ENCODE measurements at regions not wholly inside any gene's neighbourhood (a gene's known extent, or its start where the extent isn't known, plus 50 kb on each side); places are given as distances from the start of the nearest gene placed in this dataset.

GRCh38 chr18:43634994-43635393, 357.7 kb upstream of the SYT4 start:
- H3K27ac Mint-ChIP-seq = no peak overlapping the region
- H3K36me3 Mint-ChIP-seq = no peaks in the 10 kb centered on the region
- peaks cover 8% of the 10 kb centered on the region for H3K9me3 Mint-ChIP-seq
- H3K4me3 Mint-ChIP-seq = no peak overlapping the region
- no peaks in the 10 kb centered on the region for H3K27me3 Mint-ChIP-seq
- H3K4me1 Mint-ChIP-seq = no peaks in the 10 kb centered on the region

- H3K4me3 Mint-ChIP-seq = no peak overlapping the region
- no peaks in the 10 kb centered on the region for H3K27me3 Mint-ChIP-seq
- no peaks in the 10 kb centered on the region for H3K4me1 Mint-ChIP-seq
- H3K27ac Mint-ChIP-seq = no peak overlapping the region
- H3K36me3 Mint-ChIP-seq = no peaks in the 10 kb centered on the region
- peaks cover 8% of the 10 kb centered on the region for H3K9me3 Mint-ChIP-seq
These were observed 358.1 kb upstream of the SYT4 start for GRCh38 chr18:43635397-43635796.

GRCh38 chr18:43642727-43643330, 365.5 kb upstream of the SYT4 start:
- H3K4me3 Mint-ChIP-seq = no peak overlapping the region
- peaks cover 16% of the 10 kb centered on the region for H3K9me3 Mint-ChIP-seq
- no peak overlapping the region for H3K27ac Mint-ChIP-seq
- no peaks in the 10 kb centered on the region for H3K36me3 Mint-ChIP-seq
- H3K4me1 Mint-ChIP-seq = no peaks in the 10 kb centered on the region
- H3K27me3 Mint-ChIP-seq = no peaks in the 10 kb centered on the region

GRCh38 chr18:43648002-43648401, 370.7 kb upstream of the SYT4 start:
- Mint-ChIP-seq H3K4me3 (no peak overlapping the region), H3K36me3 (no peaks in the 10 kb centered on the region), H3K27ac (no peak overlapping the region), H3K4me1 (no peaks in the 10 kb centered on the region), H3K27me3 (no peaks in the 10 kb centered on the region), H3K9me3 (peaks cover 7% of the 10 kb centered on the region)

GRCh38 chr18:43649649-43650357, 372.5 kb upstream of the SYT4 start:
- Mint-ChIP-seq H3K36me3 (no peaks in the 10 kb centered on the region), H3K9me3 (peaks cover 12% of the 10 kb centered on the region)

GRCh38 chr18:43650426-43650825, 373.1 kb upstream of the SYT4 start:
- H3K27me3 Mint-ChIP-seq = no peaks in the 10 kb centered on the region
- no peaks in the 10 kb centered on the region for H3K4me1 Mint-ChIP-seq
- H3K36me3 Mint-ChIP-seq = no peaks in the 10 kb centered on the region
- H3K27ac Mint-ChIP-seq = no peak overlapping the region
- peaks cover 12% of the 10 kb centered on the region for H3K9me3 Mint-ChIP-seq
- no peak overlapping the region for H3K4me3 Mint-ChIP-seq

More at GRCh38 chr18:43649649-43650357, 372.5 kb upstream of the SYT4 start:
- no peak overlapping the region for H3K4me3 Mint-ChIP-seq
- no peak overlapping the region for H3K27ac Mint-ChIP-seq
- no peaks in the 10 kb centered on the region for H3K27me3 Mint-ChIP-seq
- H3K4me1 Mint-ChIP-seq = no peaks in the 10 kb centered on the region

- no peaks in the 10 kb centered on the region for H3K36me3 Mint-ChIP-seq
These were observed 373.8 kb upstream of the SYT4 start for GRCh38 chr18:43651057-43651456.

GRCh38 chr18:43656547-43656946, 379.3 kb upstream of the SYT4 start:
- Mint-ChIP-seq H3K27ac (no peak overlapping the region), H3K36me3 (no peaks in the 10 kb centered on the region), H3K9me3 (peaks cover 6% of the 10 kb centered on the region), H3K27me3 (no peaks in the 10 kb centered on the region), H3K4me3 (no peak overlapping the region), H3K4me1 (no peaks in the 10 kb centered on the region)

More at GRCh38 chr18:43651057-43651456, 373.8 kb upstream of the SYT4 start:
- no peak overlapping the region for H3K4me3 Mint-ChIP-seq
- H3K4me1 Mint-ChIP-seq = no peaks in the 10 kb centered on the region
- H3K27ac Mint-ChIP-seq = no peak overlapping the region
- H3K9me3 Mint-ChIP-seq = peaks cover 12% of the 10 kb centered on the region
- H3K27me3 Mint-ChIP-seq = no peaks in the 10 kb centered on the region

- Mint-ChIP-seq H3K27ac (no peak overlapping the region), H3K9me3 (no peaks in the 10 kb centered on the region), H3K4me3 (no peak overlapping the region), H3K4me1 (no peaks in the 10 kb centered on the region), H3K36me3 (no peaks in the 10 kb centered on the region), H3K27me3 (no peaks in the 10 kb centered on the region)
These were observed 384.3 kb upstream of the SYT4 start for GRCh38 chr18:43661570-43661969.

- H3K4me3 Mint-ChIP-seq = no peak overlapping the region
- no peaks in the 10 kb centered on the region for H3K9me3 Mint-ChIP-seq
- H3K27ac Mint-ChIP-seq = no peak overlapping the region
- H3K36me3 Mint-ChIP-seq = no peaks in the 10 kb centered on the region
- no peaks in the 10 kb centered on the region for H3K27me3 Mint-ChIP-seq
- no peaks in the 10 kb centered on the region for H3K4me1 Mint-ChIP-seq
These were observed 385.4 kb upstream of the SYT4 start for GRCh38 chr18:43662657-43663056.

- Mint-ChIP-seq H3K27ac (no peak overlapping the region), H3K4me1 (no peaks in the 10 kb centered on the region), H3K4me3 (no peak overlapping the region), H3K27me3 (no peaks in the 10 kb centered on the region), H3K9me3 (no peaks in the 10 kb centered on the region), H3K36me3 (no peaks in the 10 kb centered on the region)
These were observed 385.9 kb upstream of the SYT4 start for GRCh38 chr18:43663159-43663558.

GRCh38 chr18:43664487-43665008, 387.3 kb upstream of the SYT4 start:
- Mint-ChIP-seq H3K9me3 (peaks cover 8% of the 10 kb centered on the region), H3K27me3 (no peaks in the 10 kb centered on the region)

GRCh38 chr18:43665105-43665788, 388.0 kb upstream of the SYT4 start:
- H3K27me3 Mint-ChIP-seq = no peaks in the 10 kb centered on the region
- no peaks in the 10 kb centered on the region for H3K4me1 Mint-ChIP-seq
- H3K27ac Mint-ChIP-seq = no peak overlapping the region
- H3K4me3 Mint-ChIP-seq = no peak overlapping the region
- H3K36me3 Mint-ChIP-seq = no peaks in the 10 kb centered on the region
- H3K9me3 Mint-ChIP-seq = peaks cover 8% of the 10 kb centered on the region

More at GRCh38 chr18:43664487-43665008, 387.3 kb upstream of the SYT4 start:
- Mint-ChIP-seq H3K36me3 (no peaks in the 10 kb centered on the region), H3K4me3 (no peak overlapping the region), H3K4me1 (no peaks in the 10 kb centered on the region), H3K27ac (no peak overlapping the region)

GRCh38 chr18:43668866-43669265, 391.6 kb upstream of the SYT4 start:
- H3K9me3 Mint-ChIP-seq = peaks cover 16% of the 10 kb centered on the region
- no peak overlapping the region for H3K27ac Mint-ChIP-seq
- no peaks in the 10 kb centered on the region for H3K27me3 Mint-ChIP-seq
- H3K4me1 Mint-ChIP-seq = no peaks in the 10 kb centered on the region
- no peaks in the 10 kb centered on the region for H3K36me3 Mint-ChIP-seq
- no peak overlapping the region for H3K4me3 Mint-ChIP-seq

- Mint-ChIP-seq H3K9me3 (peaks cover 20% of the 10 kb centered on the region), H3K4me1 (no peaks in the 10 kb centered on the region), H3K27ac (no peak overlapping the region), H3K4me3 (no peak overlapping the region), H3K27me3 (no peaks in the 10 kb centered on the region), H3K36me3 (no peaks in the 10 kb centered on the region)
These were observed 394.1 kb upstream of the SYT4 start for GRCh38 chr18:43671431-43671830.

GRCh38 chr18:43680096-43680495, 402.8 kb upstream of the SYT4 start:
- Mint-ChIP-seq H3K4me3 (no peak overlapping the region), H3K27me3 (no peaks in the 10 kb centered on the region), H3K36me3 (no peaks in the 10 kb centered on the region), H3K4me1 (no peaks in the 10 kb centered on the region), H3K9me3 (peaks cover 12% of the 10 kb centered on the region), H3K27ac (no peak overlapping the region)
